GM18867 (cell line): ENCODE measurements at regions not wholly inside any gene's neighbourhood (a gene's known extent, or its start where the extent isn't known, plus 50 kb on each side); places are given as distances from the start of the nearest gene placed in this dataset.

ENCODE experiments used
- ATAC-seq: cut with Tn5 transposase; IDR thresholded peaks from one replicate; pipeline ENCODE4 v1.9.1; 2021; ENCODE audit warnings: mild to moderate bottlenecking, moderate library complexity; ENCODE audit not compliant: unreplicated experiment

- ATAC-seq: no peak
Observed at GRCh38 chr13:70430256-70430655, 322.0 kb upstream of the KLHL1 start.

GRCh38 chr13:70424928-70425327 lies 316.7 kb upstream of the KLHL1 start:
- no peak for ATAC-seq

- no peak for ATAC-seq
Observed at GRCh38 chr13:70424428-70424827, 316.2 kb upstream of the KLHL1 start.

- no peak for ATAC-seq
Observed at GRCh38 chr13:70415136-70415535, 306.9 kb upstream of the KLHL1 start.

- no peak for ATAC-seq
Observed at GRCh38 chr13:70408865-70409264, 300.6 kb upstream of the KLHL1 start.

GRCh38 chr13:70407486-70407885 lies 299.2 kb upstream of the KLHL1 start:
- no peak for ATAC-seq

GRCh38 chr13:70405266-70405665 lies 297.0 kb upstream of the KLHL1 start:
- no peak for ATAC-seq

- no peak for ATAC-seq
Observed at GRCh38 chr13:70394031-70394548, 285.8 kb upstream of the KLHL1 start.

- no peak for ATAC-seq
Observed at GRCh38 chr13:70391678-70392077, 283.4 kb upstream of the KLHL1 start.

- ATAC-seq: no peak
Observed at GRCh38 chr13:70390968-70391367, 282.7 kb upstream of the KLHL1 start.

GRCh38 chr13:70390064-70390463 lies 281.8 kb upstream of the KLHL1 start:
- ATAC-seq: no peak

GRCh38 chr13:70388935-70389334 lies 280.7 kb upstream of the KLHL1 start:
- no peak for ATAC-seq

GRCh38 chr13:70386919-70387318 lies 278.7 kb upstream of the KLHL1 start:
- ATAC-seq: no peak

GRCh38 chr13:70385852-70386251 lies 277.6 kb upstream of the KLHL1 start:
- no peak for ATAC-seq

- ATAC-seq: no peak
Observed at GRCh38 chr13:70384156-70384555, 275.9 kb upstream of the KLHL1 start.

- ATAC-seq: no peak
Observed at GRCh38 chr13:70380809-70381208, 272.6 kb upstream of the KLHL1 start.

GRCh38 chr13:70375718-70376117 lies 267.5 kb upstream of the KLHL1 start:
- no peak for ATAC-seq

- ATAC-seq: no peak
Observed at GRCh38 chr13:70370924-70371323, 262.7 kb upstream of the KLHL1 start.

- no peak for ATAC-seq
Observed at GRCh38 chr13:70366720-70367119, 258.5 kb upstream of the KLHL1 start.

- ATAC-seq: no peak
Observed at GRCh38 chr13:70363991-70364390, 255.7 kb upstream of the KLHL1 start.

GRCh38 chr13:70362820-70363570 lies 254.7 kb upstream of the KLHL1 start:
- no peak for ATAC-seq

- no peak for ATAC-seq
Observed at GRCh38 chr13:70357031-70357430, 248.8 kb upstream of the KLHL1 start.

- no peak for ATAC-seq
Observed at GRCh38 chr13:70353096-70353495, 244.8 kb upstream of the KLHL1 start.
